PC-3 (cell line): ENCODE measurements at regions not wholly inside any gene's neighbourhood (a gene's known extent, or its start where the extent isn't known, plus 50 kb on each side); places are given as distances from the start of the nearest gene placed in this dataset.

Source experiments
- CTCF ChIP-seq: fragments of 300-600 bp; sonication (generic); conservative IDR thresholded peaks from 2 replicates; pipeline ENCODE4 v1.5.1; 2017; ENCODE audit warnings: antibody characterized with exemption, low read depth, mild to moderate bottlenecking, low read length
- EZH2 ChIP-seq: fragments of 300-600 bp; sonication (generic); IDR thresholded peaks from one replicate; pipeline ENCODE4 v1.6.1; 2017; ENCODE audit warnings: antibody characterized with exemption, mild to moderate bottlenecking, low read length; ENCODE audit not compliant: unreplicated experiment
- EZH2phosphoT487 ChIP-seq: fragments of 300-600 bp; sonication (generic); IDR thresholded peaks from 2 replicates; pipeline ENCODE4 v1.6.1; 2018; ENCODE audit warnings: mild to moderate bottlenecking, antibody characterized with exemption, low read length, borderline replicate concordance

GRCh38 chr3:69531576-69532546 is 146.0 kb upstream of the FRMD4B start:
- TF ChIP-seq CTCF (no peak), EZH2phosphoT487 (no peak), EZH2 (no peak)
